Right cardiac atrium (tissue), 5 donors: ENCODE measurements at regions not wholly inside any gene's neighbourhood (a gene's known extent, or its start where the extent isn't known, plus 50 kb on each side); places are given as distances from the start of the nearest gene placed in this dataset.

ENCODE experiments used
- ATAC-seq, 2 donors: fragments of 200-7000 bp; cut with Tn5 transposase; one replicate each; pipeline versions ENCODE4 v1.8.0 to v1.9.1; 2020; ENCODE audit warnings: moderate library complexity in 2 of 2, mild to moderate bottlenecking in 1 of 2
- DNase-seq, 3 donors: peaks; one replicate each; pipeline ENCODE4 v3.0.0-alpha.2; 2020
- H3K27ac ChIP-seq: one replicate; pipeline ENCODE4 v1.5.1; 2013; ENCODE audit warnings: mild to moderate bottlenecking, low read length, control low read depth, moderate library complexity
- H3K27me3 ChIP-seq: one replicate; pipeline ENCODE4 v1.6.1; 2013; ENCODE audit not compliant: control insufficient read depth, insufficient read depth
- H3K4me1 ChIP-seq: one replicate; pipeline ENCODE4 v1.6.1; 2013; ENCODE audit warnings: low read length; ENCODE audit not compliant: control insufficient read depth, insufficient read depth
- H3K4me3 ChIP-seq: one replicate; pipeline ENCODE4 v1.5.1; 2013; ENCODE audit warnings: low read length, control low read depth
- H3K9me3 ChIP-seq: one replicate; pipeline ENCODE4 v1.6.1; 2013; ENCODE audit warnings: low read length; ENCODE audit not compliant: control insufficient read depth
- WGBS: extraction: QIAGEN DNeasy Blood & Tissue Kit; methylation state at CpG from one replicate; pipeline ENCODE4 v1.1.7; 2013; 5-methylcytosine and 5-hydroxymethylcytosine counted together
- intact Hi-C, 4 donors: fragments of 100-400 bp; cut with DNase I; formaldehyde crosslinking; loops; one replicate each; pipeline versions ENCODE4 v1.11.0 to v1.14.0; 2022 to 2023
- donor health status: healthy with polysubstance abuse.
- donor health status: DM: no; HTN: yes; CAD: no.
- donor health status: DM: no; HTN: no; CAD: no.
- donor health status: DM: no; HTN: yes; CAD: no; lungs with severe emphysema.
- donor health status: DM: yes; HTN: yes; CAD: no.

- ATAC-seq (no peak), DNase-seq (no peak)
- H3K4me3 ChIP-seq, result no peak overlapping the region
- H3K27ac ChIP-seq, result no peak overlapping the region
- intact Hi-C loops, result no loop called here
- no peaks in the 10 kb centered on the region for H3K27me3 ChIP-seq
- H3K4me1 ChIP-seq, result no peaks in the 10 kb centered on the region
- no peaks in the 10 kb centered on the region for H3K9me3 ChIP-seq
Measured at GRCh38 chr11:92141725-92142124, 82.9 kb upstream of the FAT3 start.

DNA sequence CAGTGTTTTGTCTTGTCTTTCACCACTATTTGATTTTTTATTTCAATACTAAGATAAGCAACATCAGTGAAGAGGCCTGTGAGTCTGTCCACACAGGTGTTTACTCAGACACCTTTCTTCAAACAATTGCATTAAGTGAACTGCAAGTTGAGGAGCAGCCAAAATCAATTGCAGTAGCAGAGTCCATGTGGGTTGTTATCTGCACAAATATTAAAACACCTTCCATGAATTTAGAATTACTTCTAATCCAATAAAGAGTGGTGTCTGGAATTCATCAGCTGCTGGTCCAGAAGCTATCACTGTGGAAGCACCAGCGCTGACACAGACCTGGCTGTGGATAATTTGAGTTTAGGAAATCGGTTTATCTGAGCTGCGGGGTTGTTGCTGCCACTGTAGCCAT is 83.5 kb upstream of the FAT3 start:
- 34% methylated on average over 3 of the region's 3 CpGs for WGBS
- no peak for ATAC-seq
- no peaks in the 10 kb centered on the region for H3K4me1 ChIP-seq
- H3K27me3 ChIP-seq, result no peaks in the 10 kb centered on the region
- no peak overlapping the region for H3K4me3 ChIP-seq
- DNase-seq, result no peak
- H3K27ac ChIP-seq, result no peak overlapping the region
- intact Hi-C loops, result no loop called here
- no peaks in the 10 kb centered on the region for H3K9me3 ChIP-seq

- Histone ChIP-seq H3K4me1 (no peaks in the 10 kb centered on the region), H3K4me3 (no peak overlapping the region), H3K27ac (no peak overlapping the region), H3K27me3 (no peaks in the 10 kb centered on the region), H3K9me3 (no peaks in the 10 kb centered on the region)
- WGBS, result 78% methylated on average over 2 of the region's 2 CpGs
- DNase-seq (no peak), ATAC-seq (no peak)
- intact Hi-C loops, result no loop called here
Measured at GRCh38 chr11:92140021-92140420, 84.6 kb upstream of the FAT3 start.

GRCh38 chr11:92138296-92138695 is 86.3 kb upstream of the FAT3 start:
- Histone ChIP-seq H3K4me3 (no peak overlapping the region), H3K4me1 (no peaks in the 10 kb centered on the region), H3K9me3 (no peaks in the 10 kb centered on the region), H3K27ac (no peak overlapping the region), H3K27me3 (no peaks in the 10 kb centered on the region)
- DNase-seq, result no peak
- intact Hi-C loops, result no loop called here
- ATAC-seq, result no peak

- H3K27ac ChIP-seq, result no peak overlapping the region
- no peak for ATAC-seq
- intact Hi-C loops, result no loop called here
- WGBS, result 23% methylated on average over 2 of the region's 2 CpGs
- no peak for DNase-seq
- no peaks in the 10 kb centered on the region for H3K27me3 ChIP-seq
- H3K4me3 ChIP-seq, result no peak overlapping the region
- no peaks in the 10 kb centered on the region for H3K4me1 ChIP-seq
- no peaks in the 10 kb centered on the region for H3K9me3 ChIP-seq
Measured at GRCh38 chr11:92137747-92138146, 86.9 kb upstream of the FAT3 start.

DNA sequence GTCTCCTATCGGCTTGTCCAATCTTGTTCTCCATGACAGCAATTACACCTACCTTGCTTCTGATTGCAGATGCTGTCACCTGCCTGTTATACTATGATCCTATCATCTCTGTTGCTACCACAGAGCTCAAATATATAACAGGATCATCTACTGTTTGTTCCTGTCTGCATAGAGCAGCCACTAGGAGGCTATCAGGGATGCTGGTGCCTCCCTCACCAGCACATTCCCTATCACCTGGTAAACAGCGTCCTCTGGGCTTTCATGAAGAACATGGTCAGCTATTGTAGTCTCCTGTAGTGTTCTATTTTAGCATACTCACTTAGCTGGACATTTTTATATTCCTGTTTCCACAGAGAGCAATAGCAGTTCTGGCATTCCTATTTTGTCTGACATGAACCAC is 87.8 kb upstream of the FAT3 start:
- intact Hi-C loops, result no loop called here

GRCh38 chr11:92131289-92131865 is 93.2 kb upstream of the FAT3 start:
- no peak for DNase-seq
- H3K27me3 ChIP-seq, result no peaks in the 10 kb centered on the region
- H3K4me1 ChIP-seq, result no peaks in the 10 kb centered on the region
- no peak overlapping the region for H3K27ac ChIP-seq
- intact Hi-C loops, result no loop called here
- ATAC-seq, result no peak
- 67% methylated on average over 4 of the region's 4 CpGs for WGBS
- H3K9me3 ChIP-seq, result no peaks in the 10 kb centered on the region
- H3K4me3 ChIP-seq, result no peak overlapping the region

More for the DNA sequence above, 87.8 kb upstream of the FAT3 start:
- no peaks in the 10 kb centered on the region for H3K9me3 ChIP-seq
- no peaks in the 10 kb centered on the region for H3K27me3 ChIP-seq
- 73% methylated on average over 2 of the region's 2 CpGs for WGBS
- no peak overlapping the region for H3K27ac ChIP-seq
- DNase-seq (no peak), ATAC-seq (no peak)
- no peaks in the 10 kb centered on the region for H3K4me1 ChIP-seq
- H3K4me3 ChIP-seq, result no peak overlapping the region

GRCh38 chr11:92130421-92130831 is 94.2 kb upstream of the FAT3 start:
- intact Hi-C loops, result no loop called here
- H3K27ac ChIP-seq, result no peak overlapping the region
- no peak for ATAC-seq
- no peaks in the 10 kb centered on the region for H3K4me1 ChIP-seq
- H3K27me3 ChIP-seq, result no peaks in the 10 kb centered on the region
- WGBS, result 39% methylated on average over 2 of the region's 2 CpGs
- no peak for DNase-seq
- H3K4me3 ChIP-seq, result no peak overlapping the region
- no peaks in the 10 kb centered on the region for H3K9me3 ChIP-seq

DNA sequence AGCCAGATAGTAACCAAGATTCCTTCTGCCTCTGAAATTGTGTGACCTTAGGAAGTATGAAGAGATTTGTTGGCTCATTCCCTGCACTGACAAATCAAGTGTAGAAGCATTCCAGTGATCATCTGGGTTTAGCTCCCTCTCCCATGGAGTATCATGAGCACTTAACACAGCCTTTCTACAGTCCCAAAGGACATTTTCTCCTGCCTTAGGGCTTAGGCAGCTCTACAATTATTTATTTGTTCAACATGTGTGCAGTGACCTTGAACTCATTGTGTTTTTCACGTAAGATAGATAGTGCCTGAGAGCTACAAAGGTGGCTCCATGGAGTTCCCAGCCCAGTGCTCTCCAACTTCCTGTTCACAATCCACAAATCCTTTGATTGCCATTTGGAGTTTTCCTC is 94.8 kb upstream of the FAT3 start:
- H3K27ac ChIP-seq, result no peak overlapping the region
- H3K4me1 ChIP-seq, result no peaks in the 10 kb centered on the region
- 40% methylated on average over 1 of the region's 1 CpG for WGBS
- H3K4me3 ChIP-seq, result no peak overlapping the region
- no peaks in the 10 kb centered on the region for H3K9me3 ChIP-seq
- ATAC-seq, result no peak
- H3K27me3 ChIP-seq, result no peaks in the 10 kb centered on the region
- intact Hi-C loops, result no loop called here
- DNase-seq, result no peak

GRCh38 chr11:92128026-92128425 is 96.6 kb upstream of the FAT3 start:
- WGBS, result 74% methylated on average over 2 of the region's 2 CpGs
- Histone ChIP-seq H3K27me3 (no peaks in the 10 kb centered on the region), H3K4me3 (no peak overlapping the region), H3K9me3 (no peaks in the 10 kb centered on the region), H3K27ac (no peak overlapping the region), H3K4me1 (no peaks in the 10 kb centered on the region)
- DNase-seq (no peak), ATAC-seq (no peak)
- intact Hi-C loops, result no loop called here

DNA sequence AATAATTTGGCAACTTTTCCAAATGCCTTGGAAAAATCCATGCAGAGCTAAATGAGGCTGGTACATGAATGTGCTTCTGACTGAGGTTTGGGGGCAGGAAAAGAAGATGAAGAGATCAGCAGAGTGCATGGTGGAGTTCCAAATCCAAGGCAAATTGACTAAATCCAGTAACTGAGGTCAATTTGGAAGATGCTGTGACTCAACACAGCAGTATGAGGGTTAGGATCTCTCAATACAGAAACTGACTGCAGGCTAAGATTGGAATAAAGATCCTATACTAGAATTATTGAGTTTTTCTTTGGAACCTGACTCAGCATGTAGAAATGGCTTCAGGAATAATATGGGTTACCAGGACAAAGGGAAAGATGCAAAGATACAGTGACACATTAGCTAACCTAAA is 99.3 kb upstream of the FAT3 start:
- H3K27ac ChIP-seq, result no peak overlapping the region
- DNase-seq (no peak), ATAC-seq (no peak)
- H3K9me3 ChIP-seq, result no peaks in the 10 kb centered on the region
- no peaks in the 10 kb centered on the region for H3K27me3 ChIP-seq
- no peaks in the 10 kb centered on the region for H3K4me1 ChIP-seq
- no peak overlapping the region for H3K4me3 ChIP-seq
- intact Hi-C loops, result no loop called here

DNA sequence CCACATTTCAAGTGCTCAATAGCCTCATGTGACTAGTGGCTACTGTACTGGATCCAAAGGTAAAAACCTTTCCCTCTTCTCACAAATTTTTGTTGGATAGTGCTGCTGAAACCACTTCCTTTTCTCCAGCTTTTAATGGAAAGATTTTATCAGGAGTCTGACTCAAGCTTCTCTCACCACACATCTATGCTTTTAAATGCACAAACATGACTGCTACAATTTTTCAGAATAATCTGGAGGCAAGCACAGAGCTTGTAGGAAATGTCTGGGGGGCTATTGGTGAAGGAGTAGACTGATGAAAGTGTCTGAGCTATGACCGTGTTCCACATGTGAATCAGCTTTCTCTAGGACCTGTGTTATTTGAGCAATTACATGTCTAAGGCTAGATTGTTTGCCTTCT is 101.1 kb upstream of the FAT3 start:
- no peaks in the 10 kb centered on the region for H3K27me3 ChIP-seq
- ATAC-seq, result no peak
- no peaks in the 10 kb centered on the region for H3K4me1 ChIP-seq
- H3K27ac ChIP-seq, result no peak overlapping the region
- no peak overlapping the region for H3K4me3 ChIP-seq
- 43% methylated on average over 1 of the region's 1 CpG for WGBS
- DNase-seq, result no peak
- no peaks in the 10 kb centered on the region for H3K9me3 ChIP-seq
- intact Hi-C loops, result no loop called here
